Tibial nerve (tissue), 4 donors: ENCODE measurements at regions not wholly inside any gene's neighbourhood (a gene's known extent, or its start where the extent isn't known, plus 50 kb on each side); places are given as distances from the start of the nearest gene placed in this dataset.
A peak's percentile ranks its signal among the peaks of the same experiment; 100 is the strongest.

Source experiments
- DNase-seq, 2 donors: peaks; one replicate each; pipeline ENCODE4 v3.0.0-alpha.2; 2019; ENCODE audit warnings: low spot score in 2 of 2
- H3K27ac ChIP-seq, 4 donors: fragments of 200-600 bp; sonication (generic) in 3 of 4; one replicate each; pipeline ENCODE4 v1.5.1; 2017 to 2019; ENCODE audit warnings: mild to moderate bottlenecking in 1 of 4
- H3K27me3 ChIP-seq, 2 donors: fragments of 200-600 bp; sonication (generic) in 1 of 2; one replicate each; pipeline versions ENCODE4 v1.5.1 to v1.6.0; 2017 to 2019
- H3K36me3 ChIP-seq, 3 donors: fragments of 200-600 bp; sonication (generic); one replicate each; pipeline ENCODE4 v1.5.1; 2018 to 2019
- H3K4me1 ChIP-seq, 4 donors: fragments of 200-600 bp; sonication (generic) in 3 of 4; one replicate each; pipeline ENCODE4 v1.5.1; 2017 to 2019
- H3K4me3 ChIP-seq, 4 donors: fragments of 200-600 bp; sonication (generic) in 3 of 4; one replicate each; pipeline ENCODE4 v1.5.1; 2017 to 2019; ENCODE audit warnings: mild to moderate bottlenecking in 1 of 4, moderate library complexity in 1 of 4
- H3K9me3 ChIP-seq, 4 donors: fragments of 200-600 bp; sonication (generic) in 3 of 4; one replicate each; pipeline ENCODE4 v1.5.1; 2017 to 2019
- CTCF ChIP-seq, 5 experiments: fragments of 200-600 bp in 3 of 5; fragments of 450-650 bp in 2 of 5; sonication (generic) in 3 of 5; IDR thresholded peaks; one replicate each; pipeline ENCODE4 v1.5.1; 2016 to 2019; ENCODE audit warnings: antibody characterized with exemption in 5 of 5, mild to moderate bottlenecking in 3 of 5, moderate library complexity in 2 of 5
- EP300 ChIP-seq, 2 donors: sonication (generic); formaldehyde crosslinking; IDR thresholded peaks; one replicate each; pipeline ENCODE4 v1.6.1; 2017; ENCODE audit warnings: antibody characterized with exemption in 2 of 2, mild to moderate bottlenecking in 1 of 2
- POLR2A ChIP-seq, 2 donors: fragments of 450-650 bp; IDR thresholded peaks; one replicate each; pipeline ENCODE4 v1.6.1; 2017; ENCODE audit warnings: antibody characterized with exemption in 2 of 2, mild to moderate bottlenecking in 2 of 2, moderate library complexity in 2 of 2
- WGBS, 2 donors: methylation state at CpG; one replicate each; pipeline ENCODE4 v1.1.5; 2018; 5-methylcytosine and 5-hydroxymethylcytosine counted together

- no peaks in the 10 kb centered on the region for H3K27me3 ChIP-seq
- WGBS, 2 donors: 81 to 84% methylated on average over 2 of the region's 2 CpGs
Observed at GRCh38 chr12:89927226-89927698, 218.6 kb upstream of the ATP2B1 start.

GRCh38 chr12:89924191-89924590, 215.6 kb upstream of the ATP2B1 start:
- no peaks in the 10 kb centered on the region for H3K27me3 ChIP-seq
- no peaks in the 10 kb centered on the region for H3K9me3 ChIP-seq
- WGBS, 2 donors: 76 to 78% methylated on average over 2 of the region's 2 CpGs
- H3K4me1 ChIP-seq: no peaks in the 10 kb centered on the region
- no peak for TF ChIP-seq CTCF (IDR thresholded peaks at IDR 0.05)
- no peak for TF ChIP-seq EP300 (IDR thresholded peaks at IDR 0.05)
- no peak for TF ChIP-seq POLR2A (IDR thresholded peaks at IDR 0.05)
- no peaks in the 10 kb centered on the region for H3K36me3 ChIP-seq
- DNase-seq: no peak
- H3K4me3 ChIP-seq: no peak overlapping the region
- no peak overlapping the region for H3K27ac ChIP-seq

More at GRCh38 chr12:89927226-89927698, 218.6 kb upstream of the ATP2B1 start:
- Histone ChIP-seq H3K36me3 (no peaks in the 10 kb centered on the region), H3K27ac (peak overlapping the region in 1 of 4 donors; percentile 52), H3K4me1 (no peaks in the 10 kb centered on the region), H3K4me3 (no peak overlapping the region), H3K9me3 (no peaks in the 10 kb centered on the region)
- DNase-seq: no peak
- no peak for TF ChIP-seq EP300 (IDR thresholded peaks at IDR 0.05)
- no peak for TF ChIP-seq POLR2A (IDR thresholded peaks at IDR 0.05)
- no peak for TF ChIP-seq CTCF (IDR thresholded peaks at IDR 0.05)

GRCh38 chr12:89923091-89923490, 214.5 kb upstream of the ATP2B1 start:
- Histone ChIP-seq H3K27me3 (no peaks in the 10 kb centered on the region), H3K4me1 (no peaks in the 10 kb centered on the region), H3K27ac (no peak overlapping the region), H3K9me3 (no peaks in the 10 kb centered on the region), H3K4me3 (no peak overlapping the region), H3K36me3 (no peaks in the 10 kb centered on the region)
- no peak for DNase-seq
- TF ChIP-seq POLR2A (IDR thresholded peaks at IDR 0.05): no peak
- TF ChIP-seq EP300 (IDR thresholded peaks at IDR 0.05): no peak
- TF ChIP-seq CTCF (IDR thresholded peaks at IDR 0.05): no peak

- no peaks in the 10 kb centered on the region for H3K4me1 ChIP-seq
Observed at GRCh38 chr12:89920866-89921265, 212.2 kb upstream of the ATP2B1 start.

More at GRCh38 chr12:89920866-89921265, 212.2 kb upstream of the ATP2B1 start:
- Histone ChIP-seq H3K36me3 (no peaks in the 10 kb centered on the region), H3K9me3 (no peaks in the 10 kb centered on the region), H3K27me3 (no peaks in the 10 kb centered on the region), H3K27ac (no peak overlapping the region), H3K4me3 (no peak overlapping the region)
- 51 to 59% methylated on average over 6 of the region's 6 CpGs for WGBS, 2 donors
- DNase-seq: no peak
- TF ChIP-seq EP300 (IDR thresholded peaks at IDR 0.05) (no peak), CTCF (IDR thresholded peaks at IDR 0.05) (no peak), POLR2A (IDR thresholded peaks at IDR 0.05) (no peak)
